ENCODE measurements at regions not wholly inside any gene's neighbourhood (a gene's known extent, or its start where the extent isn't known, plus 50 kb on each side); places are given as distances from the start of the nearest gene placed in this dataset.

- Histone ChIP-seq H3K9me3 (no peaks in the 10 kb centered on the region), H3K4me1 (no peaks in the 10 kb centered on the region), H3K27me3 (no peaks in the 10 kb centered on the region), H3K27ac (replicated peaks in 1 of 4) (no peak overlapping the region), H3K4me3 (no peak overlapping the region), H3K36me3 (no peaks in the 10 kb centered on the region)
- TF ChIP-seq POLR2AphosphoS5 (IDR thresholded peaks at IDR 0.05): no peak
- no peak for TF ChIP-seq POLR2A (IDR thresholded peaks at IDR 0.05; ENCODE audit: low read depth)
- TF ChIP-seq EP300 (IDR thresholded peaks at IDR 0.05): no peak
- no peak for TF ChIP-seq CTCF (IDR thresholded peaks at IDR 0.05)
- 77% methylated on average over 8 of the region's 8 CpGs for WGBS
- no peak for DNase-seq (ENCODE audit: extremely low spot score)
- intact Hi-C loops (cut with DNase I): no loop called here
Measured at GRCh38 chr5:158203261-158203660, 344.3 kb upstream of the CLINT1 start.

DNA sequence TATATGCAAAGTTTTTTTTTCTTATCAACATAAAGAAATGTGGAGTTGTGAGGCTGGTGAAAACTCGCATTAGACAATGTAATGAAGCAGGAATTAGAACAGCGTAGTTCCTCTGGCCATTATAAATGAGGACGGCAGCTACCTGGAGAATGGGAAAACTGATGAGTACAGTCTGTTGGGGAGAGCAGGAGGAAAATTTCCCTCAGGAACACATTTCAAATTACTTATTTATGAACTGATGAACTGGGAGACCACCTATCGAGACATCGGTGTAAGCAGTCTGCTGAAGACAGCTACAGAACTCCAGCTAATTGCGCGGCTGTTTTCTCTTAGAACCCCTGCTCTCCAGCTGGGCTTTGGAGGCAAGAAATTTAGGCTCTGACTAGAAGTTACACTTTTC is 343.9 kb upstream of the CLINT1 start:
- Histone ChIP-seq H3K27me3 (no peaks in the 10 kb centered on the region), H3K4me3 (no peak overlapping the region), H3K9me3 (no peaks in the 10 kb centered on the region), H3K4me1 (no peaks in the 10 kb centered on the region), H3K36me3 (no peaks in the 10 kb centered on the region), H3K27ac (replicated peaks in 1 of 4) (no peak overlapping the region)
- DNase-seq (ENCODE audit: extremely low spot score): no peak
- intact Hi-C loops (cut with DNase I): no loop called here
- 85% methylated on average over 7 of the region's 7 CpGs for WGBS
- TF ChIP-seq CTCF (IDR thresholded peaks at IDR 0.05): no peak
- TF ChIP-seq POLR2A (IDR thresholded peaks at IDR 0.05; ENCODE audit: low read depth): no peak
- TF ChIP-seq EP300 (IDR thresholded peaks at IDR 0.05): no peak
- no peak for TF ChIP-seq POLR2AphosphoS5 (IDR thresholded peaks at IDR 0.05)

DNA sequence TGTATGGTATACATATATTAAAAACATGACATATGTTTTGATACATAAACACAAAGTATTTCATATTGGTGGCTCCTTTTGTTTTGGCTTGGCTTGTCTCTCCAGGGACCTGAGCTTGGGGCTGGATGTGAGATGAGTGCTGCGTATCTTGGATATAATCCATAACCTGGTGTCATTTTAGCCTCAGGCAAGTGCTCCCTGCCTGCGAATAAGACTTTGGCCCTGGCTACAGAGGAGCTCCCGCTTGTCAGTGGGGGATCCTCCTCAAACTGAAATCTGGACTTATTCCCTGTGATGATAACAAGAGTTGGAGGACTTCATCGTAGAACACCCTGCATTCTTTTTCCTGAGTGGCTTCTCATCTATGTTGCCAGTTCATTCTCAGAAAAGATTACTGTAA is 341.7 kb upstream of the CLINT1 start:
- no peaks in the 10 kb centered on the region for H3K27me3 ChIP-seq
- no peaks in the 10 kb centered on the region for H3K36me3 ChIP-seq
- intact Hi-C loops (cut with DNase I): no loop called here
- WGBS: 67% methylated on average over 4 of the region's 4 CpGs
- DNase-seq (ENCODE audit: extremely low spot score): no peak
- TF ChIP-seq CTCF (IDR thresholded peaks at IDR 0.05): no peak
- no peak for TF ChIP-seq EP300 (IDR thresholded peaks at IDR 0.05)
- no peak for TF ChIP-seq POLR2A (IDR thresholded peaks at IDR 0.05; ENCODE audit: low read depth)
- TF ChIP-seq POLR2AphosphoS5 (IDR thresholded peaks at IDR 0.05): no peak
- H3K4me3 ChIP-seq: no peak overlapping the region
- no peaks in the 10 kb centered on the region for H3K4me1 ChIP-seq
- no peak overlapping the region for H3K27ac ChIP-seq (replicated peaks in 1 of 4)
- H3K9me3 ChIP-seq: no peaks in the 10 kb centered on the region

GRCh38 chr5:158198636-158199035 is 339.7 kb upstream of the CLINT1 start:
- TF ChIP-seq CTCF (IDR thresholded peaks at IDR 0.05) (no peak), POLR2A (IDR thresholded peaks at IDR 0.05; ENCODE audit: low read depth) (no peak), POLR2AphosphoS5 (IDR thresholded peaks at IDR 0.05) (no peak), EP300 (IDR thresholded peaks at IDR 0.05) (no peak)

GRCh38 chr5:158195416-158196210 is 336.7 kb upstream of the CLINT1 start:
- Histone ChIP-seq H3K9me3 (peaks cover 0 to 3% (median 0%) of the 10 kb centered on the region in 4 donors), H3K4me3 (no peak overlapping the region), H3K4me1 (no peaks in the 10 kb centered on the region), H3K27me3 (no peaks in the 10 kb centered on the region), H3K36me3 (no peaks in the 10 kb centered on the region), H3K27ac (replicated peaks in 1 of 4) (no peak overlapping the region)
- no peak for DNase-seq (ENCODE audit: extremely low spot score)
- TF ChIP-seq POLR2A (IDR thresholded peaks at IDR 0.05; ENCODE audit: low read depth) (no peak), POLR2AphosphoS5 (IDR thresholded peaks at IDR 0.05) (no peak), EP300 (IDR thresholded peaks at IDR 0.05) (no peak), CTCF (IDR thresholded peaks at IDR 0.05) (no peak)
- 65% methylated on average over 5 of the region's 5 CpGs for WGBS
- intact Hi-C loops (cut with DNase I): no loop called here

More at GRCh38 chr5:158198636-158199035, 339.7 kb upstream of the CLINT1 start:
- WGBS: 97% methylated on average over 6 of the region's 6 CpGs
- H3K27ac ChIP-seq (replicated peaks in 1 of 4): no peak overlapping the region
- no peak overlapping the region for H3K4me3 ChIP-seq
- no peaks in the 10 kb centered on the region for H3K27me3 ChIP-seq
- intact Hi-C loops (cut with DNase I): no loop called here
- no peak for DNase-seq (ENCODE audit: extremely low spot score)
- H3K9me3 ChIP-seq: no peaks in the 10 kb centered on the region
- no peaks in the 10 kb centered on the region for H3K4me1 ChIP-seq
- H3K36me3 ChIP-seq: no peaks in the 10 kb centered on the region

Data from esophagus muscularis mucosa (tissue), 4 donors.